ENCODE measurements at regions not wholly inside any gene's neighbourhood (a gene's known extent, or its start where the extent isn't known, plus 50 kb on each side); places are given as distances from the start of the nearest gene placed in this dataset.
"Not testable (repeated sequence)": the region's sequence is repeated elsewhere in the genome, so short reads cannot be mapped to it uniquely, and the experiment has no call there.

GRCh38 chr15:20297603-20298123 lies 243.9 kb downstream of the GOLGA6L6 start:
- not testable (repeated sequence) for TF ChIP-seq REST (IDR thresholded peaks at IDR 0.05); CTCF (IDR thresholded peaks at IDR 0.05; ENCODE audit: low read depth, low read length, missing input control); RAD21 (IDR thresholded peaks at IDR 0.05); ATF3 (IDR thresholded peaks at IDR 0.05); MAX (IDR thresholded peaks at IDR 0.05); RXRA (IDR thresholded peaks at IDR 0.05); TAF1 (conservative IDR thresholded peaks at IDR 0.05); NR2F2 (IDR thresholded peaks at IDR 0.05); SP1 (IDR thresholded peaks at IDR 0.05); JUND (IDR thresholded peaks at IDR 0.05)

All from liver (tissue), 3 donors.